Smooth muscle cell (in vitro differentiated cells): ENCODE measurements at regions not wholly inside any gene's neighbourhood (a gene's known extent, or its start where the extent isn't known, plus 50 kb on each side); places are given as distances from the start of the nearest gene placed in this dataset.

Experiments used
- DNase-seq: peaks from one replicate; lab custom pipeline; 2025; ENCODE audit not compliant: unreplicated experiment; lab: John Stamatoyannopoulos, UW
- H2AFZ ChIP-seq: fragments of 200-600 bp; sonication (generic); 2 replicates; pipeline ENCODE4 v1.6.0; 2016; ENCODE audit warnings: antibody characterized with exemption, low read depth, mild to moderate bottlenecking
- H3F3A ChIP-seq: fragments of 200-600 bp; sonication (generic); 2 replicates; pipeline ENCODE4 v1.6.0; 2017; ENCODE audit warnings: antibody characterized with exemption, low read depth
- H3K27ac ChIP-seq: fragments of 200-600 bp; sonication (generic); 2 replicates; pipeline ENCODE4 v1.5.1; 2016; ENCODE audit warnings: low read depth, mild to moderate bottlenecking
- H3K27me3 ChIP-seq: fragments of 200-600 bp; sonication (generic); 2 replicates; pipeline ENCODE4 v1.6.1; 2016; ENCODE audit warnings: low read depth, mild to moderate bottlenecking
- H3K36me3 ChIP-seq: fragments of 200-600 bp; sonication (generic); 2 replicates; pipeline ENCODE4 v1.5.1; 2016; ENCODE audit warnings: low read depth
- H3K4me1 ChIP-seq: fragments of 200-600 bp; sonication (generic); 2 replicates; pipeline ENCODE4 v1.5.1; 2016; ENCODE audit warnings: low read depth
- H3K4me2 ChIP-seq: fragments of 200-600 bp; sonication (generic); 2 replicates; pipeline ENCODE4 v1.6.0; 2016; ENCODE audit warnings: mild to moderate bottlenecking
- H3K4me3 ChIP-seq: fragments of 200-600 bp; sonication (generic); 2 replicates; pipeline ENCODE4 v1.5.1; 2016; ENCODE audit warnings: mild to moderate bottlenecking
- H3K79me2 ChIP-seq: fragments of 200-600 bp; sonication (generic); 2 replicates; pipeline ENCODE4 v1.6.0; 2016; ENCODE audit warnings: low read depth, mild to moderate bottlenecking
- H3K9ac ChIP-seq: fragments of 200-600 bp; sonication (generic); 2 replicates; pipeline ENCODE4 v1.6.0; 2016; ENCODE audit warnings: low read depth
- H3K9me3 ChIP-seq: fragments of 200-600 bp; sonication (generic); replicated peaks from 2 replicates; pipeline ENCODE4 v1.5.1; 2016; ENCODE audit warnings: low read depth
- H4K20me1 ChIP-seq: fragments of 200-600 bp; sonication (generic); 2 replicates; pipeline ENCODE4 v1.6.0; 2016; ENCODE audit warnings: low read depth
- CTCF ChIP-seq: fragments of 200-600 bp; sonication (generic); IDR thresholded peaks from 2 replicates; pipeline ENCODE4 v1.5.1; 2017; ENCODE audit warnings: borderline replicate concordance, mild to moderate bottlenecking, antibody characterized with exemption; ENCODE audit not compliant: insufficient read depth, poor library complexity, severe bottlenecking
- WGBS: methylation state at CpG from one replicate; pipeline ENCODE4 v1.1.7; 2016; ENCODE audit warnings: low lambda C conversion rate; 5-methylcytosine and 5-hydroxymethylcytosine counted together

GRCh38 chr20:3307725-3308124 is 68.7 kb upstream of the SLC4A11 start:
- no peak overlapping the region for H3K9ac ChIP-seq
- no peak overlapping the region for H3K4me3 ChIP-seq
- WGBS: 94% methylated on average over 2 of the region's 2 CpGs
- no peak overlapping the region for H3K4me2 ChIP-seq
- no peaks in the 10 kb centered on the region for H3K4me1 ChIP-seq
- no peaks in the 10 kb centered on the region for H3K27me3 ChIP-seq
- no peak for TF ChIP-seq CTCF
- peaks cover 4% of the 10 kb centered on the region for H4K20me1 ChIP-seq
- no peak overlapping the region for H3K27ac ChIP-seq
- no peaks in the 10 kb centered on the region for H3K79me2 ChIP-seq
- H3K36me3 ChIP-seq: peaks cover 4% of the 10 kb centered on the region
- DNase-seq: no peak
- H3F3A ChIP-seq: peaks cover 6% of the 10 kb centered on the region
- H3K9me3 ChIP-seq: no peaks in the 10 kb centered on the region
- H2AFZ ChIP-seq: no peak overlapping the region

GRCh38 chr20:3307078-3307477 is 68.1 kb upstream of the SLC4A11 start:
- Histone ChIP-seq H3K9me3 (no peaks in the 10 kb centered on the region), H3K4me2 (no peak overlapping the region), H3F3A (no peaks in the 10 kb centered on the region), H3K9ac (no peak overlapping the region), H3K4me1 (no peaks in the 10 kb centered on the region), H3K4me3 (no peak overlapping the region), H4K20me1 (no peaks in the 10 kb centered on the region), H3K27me3 (no peaks in the 10 kb centered on the region), H3K79me2 (no peaks in the 10 kb centered on the region), H3K27ac (no peak overlapping the region), H2AFZ (no peak overlapping the region), H3K36me3 (peaks cover 4% of the 10 kb centered on the region)
- 100% methylated on average over 2 of the region's 2 CpGs for WGBS
- TF ChIP-seq CTCF: no peak
- DNase-seq: no peak

GRCh38 chr20:3306068-3306467 is 67.1 kb upstream of the SLC4A11 start:
- Histone ChIP-seq H4K20me1 (no peaks in the 10 kb centered on the region), H2AFZ (no peak overlapping the region), H3K36me3 (peaks cover 4% of the 10 kb centered on the region), H3K79me2 (no peaks in the 10 kb centered on the region), H3K9ac (no peak overlapping the region), H3K9me3 (no peaks in the 10 kb centered on the region), H3K4me2 (no peak overlapping the region), H3F3A (no peaks in the 10 kb centered on the region), H3K27ac (no peak overlapping the region), H3K4me3 (no peak overlapping the region), H3K4me1 (no peaks in the 10 kb centered on the region), H3K27me3 (no peaks in the 10 kb centered on the region)
- WGBS: 100% methylated on average over 2 of the region's 2 CpGs
- TF ChIP-seq CTCF: no peak
- no peak for DNase-seq

GRCh38 chr20:3304456-3304855 is 65.5 kb upstream of the SLC4A11 start:
- Histone ChIP-seq H4K20me1 (no peaks in the 10 kb centered on the region), H2AFZ (no peak overlapping the region), H3F3A (no peaks in the 10 kb centered on the region), H3K9me3 (no peaks in the 10 kb centered on the region), H3K27ac (no peak overlapping the region), H3K4me1 (no peaks in the 10 kb centered on the region), H3K79me2 (no peaks in the 10 kb centered on the region), H3K9ac (no peak overlapping the region), H3K27me3 (no peaks in the 10 kb centered on the region), H3K4me3 (no peak overlapping the region), H3K36me3 (peaks cover 5% of the 10 kb centered on the region), H3K4me2 (no peak overlapping the region)
- no peak for DNase-seq
- WGBS: 97% methylated on average over 4 of the region's 4 CpGs
- TF ChIP-seq CTCF: no peak
